Endothelial cell of umbilical vein (primary cell): ENCODE measurements at regions not wholly inside any gene's neighbourhood (a gene's known extent, or its start where the extent isn't known, plus 50 kb on each side); places are given as distances from the start of the nearest gene placed in this dataset.

Source experiments
- CTCF ChIP-seq, 2 donors: IDR thresholded peaks; 1 replicate in 1 of 2; 2 replicates in 1 of 2; pipeline ENCODE4 v1.5.1; 2011; ENCODE audit warnings: low read length in 2 of 2, mild to moderate bottlenecking in 2 of 2, moderate library complexity in 2 of 2, control low read depth in 1 of 2, inconsistent platforms in 1 of 2, low read depth in 1 of 2; ENCODE audit not compliant: insufficient read depth in 1 of 2; ENCODE audit errors: extremely low read depth in 1 of 2
- GATA2 ChIP-seq: IDR thresholded peaks from 2 replicates; pipeline ENCODE4 v1.7.0; 2011; ENCODE audit warnings: low read depth, mild to moderate bottlenecking, moderate library complexity, mixed read lengths, low read length; ENCODE audit not compliant: insufficient read length, insufficient read depth
- MAX ChIP-seq: IDR thresholded peaks from 2 replicates; pipeline ENCODE4 v1.6.1; 2011; ENCODE audit not compliant: insufficient read depth, insufficient read length
- POLR2AphosphoS5 ChIP-seq: IDR thresholded peaks from 2 replicates; pipeline ENCODE4 v1.6.1; 2012; ENCODE audit warnings: low read depth, mild to moderate bottlenecking, control low read depth, low read length, moderate library complexity; ENCODE audit not compliant: insufficient read depth

GRCh38 chr10:78811174-78811573 lies 257.6 kb upstream of the ZMIZ1 start:
- TF ChIP-seq POLR2AphosphoS5 (no peak), GATA2 (no peak), CTCF (IDR thresholded peaks at IDR 0.05; ENCODE audit: extremely low read depth in 1 of 2, insufficient read depth in 1 of 2, low read depth in 1 of 2, low read length in 2 of 2) (no peak), MAX (no peak)
